ENCODE measurements at regions not wholly inside any gene's neighbourhood (a gene's known extent, or its start where the extent isn't known, plus 50 kb on each side); places are given as distances from the start of the nearest gene placed in this dataset.

- TF ChIP-seq POLR2AphosphoS5 (IDR thresholded peaks at IDR 0.05; ENCODE audit: low read depth, low read length), result no peak
- no peak for TF ChIP-seq TAF1 (CRISPR knock-in tag; IDR thresholded peaks at IDR 0.05)
- no peak for TF ChIP-seq POLR2A (IDR thresholded peaks at IDR 0.05; ENCODE audit: insufficient read depth in 1 of 2, low read depth in 2 of 2, low read length in 2 of 2)
- no peak for TF ChIP-seq RNF2 (conservative IDR thresholded peaks at IDR 0.05; ENCODE audit: low read depth)
- TF ChIP-seq, protein P1, sequence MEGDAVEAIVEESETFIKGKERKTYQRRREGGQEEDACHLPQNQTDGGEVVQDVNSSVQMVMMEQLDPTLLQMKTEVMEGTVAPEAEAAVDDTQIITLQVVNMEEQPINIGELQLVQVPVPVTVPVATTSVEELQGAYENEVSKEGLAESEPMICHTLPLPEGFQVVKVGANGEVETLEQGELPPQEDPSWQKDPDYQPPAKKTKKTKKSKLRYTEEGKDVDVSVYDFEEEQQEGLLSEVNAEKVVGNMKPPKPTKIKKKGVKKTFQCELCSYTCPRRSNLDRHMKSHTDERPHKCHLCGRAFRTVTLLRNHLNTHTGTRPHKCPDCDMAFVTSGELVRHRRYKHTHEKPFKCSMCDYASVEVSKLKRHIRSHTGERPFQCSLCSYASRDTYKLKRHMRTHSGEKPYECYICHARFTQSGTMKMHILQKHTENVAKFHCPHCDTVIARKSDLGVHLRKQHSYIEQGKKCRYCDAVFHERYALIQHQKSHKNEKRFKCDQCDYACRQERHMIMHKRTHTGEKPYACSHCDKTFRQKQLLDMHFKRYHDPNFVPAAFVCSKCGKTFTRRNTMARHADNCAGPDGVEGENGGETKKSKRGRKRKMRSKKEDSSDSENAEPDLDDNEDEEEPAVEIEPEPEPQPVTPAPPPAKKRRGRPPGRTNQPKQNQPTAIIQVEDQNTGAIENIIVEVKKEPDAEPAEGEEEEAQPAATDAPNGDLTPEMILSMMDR (CRISPR knock-in tag; IDR thresholded peaks at IDR 0.05), result no peak
- TF ChIP-seq IKZF1 (IDR thresholded peaks at IDR 0.05), result no peak
Observed at GRCh38 chr4:167973513-167973912, 118.8 kb upstream of the ANXA10 start.

All from HepG2 (cell line).